T-cell (primary cell): ENCODE measurements at regions not wholly inside any gene's neighbourhood (a gene's known extent, or its start where the extent isn't known, plus 50 kb on each side); places are given as distances from the start of the nearest gene placed in this dataset.

Experiments
- ATAC-seq, 4 experiments: fragments of 200-7000 bp in 3 of 4; fragments of 150-1000 bp in 1 of 4; cut with Tn5 transposase; replicated peaks in 1 of 4; 1 replicate in 3 of 4; 2 replicates in 1 of 4; pipeline ENCODE4 v1.10.0; 2021; ENCODE audit warnings: moderate library complexity in 3 of 4, mild to moderate bottlenecking in 2 of 4, moderate number of reproducible peaks in 1 of 4
- CTCF ChIA-PET, 2 donors: fragments of 300-600 bp; sonication (Branson Sonifier 250); formaldehyde crosslinking; loops; one replicate each; lab custom pipeline; 2022; ENCODE audit warnings: antibody characterized with exemption in 2 of 2; lab: Charles Lee
- POLR2A ChIA-PET, 2 donors: fragments of 300-600 bp; sonication (Branson Sonifier 250); formaldehyde crosslinking; loops; one replicate each; lab custom pipeline; 2022; ENCODE audit warnings: antibody characterized with exemption in 2 of 2; lab: Charles Lee
- DNase-seq, 35 experiments: peaks; one replicate each; pipeline versions ENCODE4 v3.0.0 to v3.0.0-alpha.2; 2013 to 2023
- H3K27ac ChIP-seq: one replicate; pipeline ENCODE4 v1.5.1; 2013; ENCODE audit warnings: low read length
- H3K27me3 ChIP-seq, 2 experiments: replicated peaks in 1 of 2; 1 replicate in 1 of 2; 2 replicates in 1 of 2; pipeline versions ENCODE4 v1.6.1 to v1.7.0; 2013; ENCODE audit warnings: low read length in 1 of 2, mixed read lengths in 1 of 2; ENCODE audit not compliant: control insufficient read depth in 2 of 2, insufficient read depth in 2 of 2; ENCODE audit errors: extremely low read depth in 1 of 2
- H3K36me3 ChIP-seq, 2 donors: 1 replicate in 1 of 2; 2 replicates in 1 of 2; pipeline versions ENCODE4 v1.6.1 to v1.7.0; 2013; ENCODE audit warnings: low read length in 1 of 2; ENCODE audit not compliant: control insufficient read depth in 2 of 2, insufficient read depth in 1 of 2; ENCODE audit errors: extremely low read depth in 1 of 2
- H3K4me1 ChIP-seq, 2 experiments: 1 replicate in 1 of 2; 2 replicates in 1 of 2; pipeline versions ENCODE4 v1.6.1 to v1.7.0; 2013; ENCODE audit warnings: low read length in 2 of 2, mixed read lengths in 1 of 2; ENCODE audit not compliant: insufficient read depth in 2 of 2, control insufficient read depth in 1 of 2; ENCODE audit errors: extremely low read depth in 1 of 2
- H3K4me3 ChIP-seq, 2 donors: 1 replicate in 1 of 2; 2 replicates in 1 of 2; pipeline versions ENCODE4 v1.5.1 to v1.7.0; 2013; ENCODE audit warnings: mild to moderate bottlenecking in 2 of 2, low read length in 1 of 2, moderate library complexity in 1 of 2; ENCODE audit not compliant: control insufficient read depth in 1 of 2; ENCODE audit errors: extremely low read depth in 1 of 2
- H3K9me3 ChIP-seq: 2 replicates; pipeline ENCODE4 v1.7.0; 2013
- H3K27ac Mint-ChIP-seq, 2 donors: one replicate each; pipeline ENCODE4 v1.8.0; 2020 to 2021; ENCODE audit warnings: mild to moderate bottlenecking in 2 of 2, mixed read lengths in 2 of 2
- H3K27me3 Mint-ChIP-seq, 2 donors: one replicate each; pipeline ENCODE4 v1.8.0; 2021 to 2022; ENCODE audit warnings: mixed read lengths in 2 of 2
- H3K36me3 Mint-ChIP-seq: one replicate; pipeline ENCODE4 v1.8.0; 2021; ENCODE audit warnings: mixed read lengths
- H3K4me1 Mint-ChIP-seq, 3 donors: one replicate each; pipeline ENCODE4 v1.8.0; 2020 to 2022; ENCODE audit warnings: mixed read lengths in 3 of 3, mild to moderate bottlenecking in 1 of 3
- H3K4me3 Mint-ChIP-seq, 3 donors: one replicate each; pipeline ENCODE4 v1.8.0; 2020 to 2022; ENCODE audit warnings: mild to moderate bottlenecking in 3 of 3, mixed read lengths in 3 of 3, moderate library complexity in 3 of 3
- H3K9me3 Mint-ChIP-seq, 3 donors: one replicate each; pipeline ENCODE4 v1.8.0; 2020 to 2022; ENCODE audit warnings: mixed read lengths in 3 of 3
- WGBS: methylation state at CpG from one replicate; pipeline ENCODE4 v1.1.5; 2013; ENCODE audit warnings: missing lambda C conversion rate; ENCODE audit not compliant: insufficient coverage; 5-methylcytosine and 5-hydroxymethylcytosine counted together

GRCh38 chr1:177741476-177741875 is 228.4 kb downstream of the SEC16B start:
- H3K9me3 ChIP-seq = no peaks in the 10 kb centered on the region
- Mint-ChIP-seq H3K27ac (no peak overlapping the region), H3K4me3 (no peak overlapping the region), H3K27me3 (no peaks in the 10 kb centered on the region), H3K9me3 (peaks cover 7 to 12% (median 9%) of the 10 kb centered on the region in 3 donors), H3K4me1 (no peaks in the 10 kb centered on the region), H3K36me3 (no peaks in the 10 kb centered on the region)
- no CpG with 5 or more reads among the region's 1 CpG for WGBS
- ATAC-seq (no peak), DNase-seq (no peak)
- no peaks in the 10 kb centered on the region for H3K36me3 ChIP-seq
- no peaks in the 10 kb centered on the region for H3K4me1 ChIP-seq
- POLR2A ChIA-PET = no interaction called here
- H3K27me3 ChIP-seq = no peaks in the 10 kb centered on the region
- CTCF ChIA-PET = no interaction called here
- no peak overlapping the region for H3K27ac ChIP-seq
- H3K4me3 ChIP-seq = no peak overlapping the region

GRCh38 chr1:177739780-177740179 is 230.1 kb downstream of the SEC16B start:
- POLR2A ChIA-PET = no interaction called here
- no peak for ATAC-seq

GRCh38 chr1:177737456-177737855 is 232.4 kb downstream of the SEC16B start:
- ATAC-seq (no peak), DNase-seq (no peak)
- no peak overlapping the region for H3K4me3 Mint-ChIP-seq
- H3K27ac Mint-ChIP-seq = no peak overlapping the region
- H3K9me3 ChIP-seq = no peaks in the 10 kb centered on the region
- H3K27me3 ChIP-seq = no peaks in the 10 kb centered on the region
- ChIA-PET POLR2A (interaction anchor here in 1 of 2 donors (0.6 kb wide), 1 partner anchor 10 kb away, joined by 3 read pairs; no protein-coding TSS in a partner anchor), CTCF (interaction anchor here in 1 of 2 donors (0.6 kb wide), 1 partner anchor 234 kb away, joined by 9 read pairs; no protein-coding TSS in a partner anchor)
- H3K36me3 ChIP-seq = no peaks in the 10 kb centered on the region
- H3K4me1 ChIP-seq = no peaks in the 10 kb centered on the region
- no peaks in the 10 kb centered on the region for H3K27me3 Mint-ChIP-seq
- no peak overlapping the region for H3K27ac ChIP-seq
- H3K4me1 Mint-ChIP-seq = no peaks in the 10 kb centered on the region
- no peak overlapping the region for H3K4me3 ChIP-seq
- peaks cover 6 to 11% (median 11%) of the 10 kb centered on the region in 3 donors for H3K9me3 Mint-ChIP-seq
- 60% methylated on average over 1 of the region's 2 CpGs for WGBS
- no peaks in the 10 kb centered on the region for H3K36me3 Mint-ChIP-seq

More at GRCh38 chr1:177739780-177740179, 230.1 kb downstream of the SEC16B start:
- no peaks in the 10 kb centered on the region for H3K4me1 Mint-ChIP-seq
- Histone ChIP-seq H3K4me3 (no peak overlapping the region), H3K27ac (no peak overlapping the region), H3K36me3 (no peaks in the 10 kb centered on the region), H3K4me1 (no peaks in the 10 kb centered on the region), H3K9me3 (no peaks in the 10 kb centered on the region), H3K27me3 (no peaks in the 10 kb centered on the region)
- no peak overlapping the region for H3K4me3 Mint-ChIP-seq
- CTCF ChIA-PET = no interaction called here
- WGBS = 68% methylated on average over 2 of the region's 2 CpGs
- no peaks in the 10 kb centered on the region for H3K36me3 Mint-ChIP-seq
- H3K9me3 Mint-ChIP-seq = peaks cover 0 to 6% (median 4%) of the 10 kb centered on the region in 3 donors
- H3K27ac Mint-ChIP-seq = no peak overlapping the region
- no peaks in the 10 kb centered on the region for H3K27me3 Mint-ChIP-seq
- DNase-seq = no peak

- Histone ChIP-seq H3K9me3 (no peaks in the 10 kb centered on the region), H3K4me3 (no peak overlapping the region), H3K4me1 (no peaks in the 10 kb centered on the region), H3K27me3 (no peaks in the 10 kb centered on the region), H3K27ac (no peak overlapping the region), H3K36me3 (no peaks in the 10 kb centered on the region)
- ChIA-PET CTCF (no interaction called here), POLR2A (no interaction called here)
- Mint-ChIP-seq H3K4me3 (no peak overlapping the region), H3K27ac (no peak overlapping the region), H3K9me3 (peaks cover 7 to 10% (median 9%) of the 10 kb centered on the region in 3 donors), H3K27me3 (no peaks in the 10 kb centered on the region), H3K36me3 (no peaks in the 10 kb centered on the region), H3K4me1 (no peaks in the 10 kb centered on the region)
- no peak for ATAC-seq
- no peak for DNase-seq
- 20% methylated on average over 1 of the region's 7 CpGs for WGBS
These were observed 237.7 kb downstream of the SEC16B start for GRCh38 chr1:177732178-177732577.

GRCh38 chr1:177729646-177730045 is 240.2 kb downstream of the SEC16B start:
- no peaks in the 10 kb centered on the region for H3K36me3 ChIP-seq
- Mint-ChIP-seq H3K4me1 (no peaks in the 10 kb centered on the region), H3K27ac (no peak overlapping the region), H3K9me3 (peaks cover 16 to 24% (median 20%) of the 10 kb centered on the region in 3 donors), H3K27me3 (no peaks in the 10 kb centered on the region), H3K4me3 (no peak overlapping the region), H3K36me3 (no peaks in the 10 kb centered on the region)
- no peak overlapping the region for H3K4me3 ChIP-seq
- no CpG with 5 or more reads among the region's 1 CpG for WGBS
- H3K27me3 ChIP-seq = no peaks in the 10 kb centered on the region
- no peak for ATAC-seq
- POLR2A ChIA-PET = no interaction called here
- no peak overlapping the region for H3K27ac ChIP-seq
- no peak for DNase-seq
- H3K4me1 ChIP-seq = no peaks in the 10 kb centered on the region
- H3K9me3 ChIP-seq = no peaks in the 10 kb centered on the region
- CTCF ChIA-PET = no interaction called here

GRCh38 chr1:177723533-177723932 is 246.3 kb downstream of the SEC16B start:
- no peaks in the 10 kb centered on the region for H3K36me3 ChIP-seq
- H3K36me3 Mint-ChIP-seq = no peaks in the 10 kb centered on the region
- no peak overlapping the region for H3K4me3 Mint-ChIP-seq
- ATAC-seq (no peak), DNase-seq (no peak)
- POLR2A ChIA-PET = interaction anchor here in 1 of 2 donors (0.7 kb wide), 1 partner anchor 193 kb away, joined by 3 read pairs; no protein-coding TSS in a partner anchor
- no peaks in the 10 kb centered on the region for H3K9me3 ChIP-seq
- no peaks in the 10 kb centered on the region for H3K4me1 Mint-ChIP-seq
- H3K27ac ChIP-seq = no peak overlapping the region
- H3K9me3 Mint-ChIP-seq = peaks cover 31 to 49% (median 40%) of the 10 kb centered on the region in 3 donors
- no peaks in the 10 kb centered on the region for H3K27me3 ChIP-seq
- CTCF ChIA-PET = no interaction called here
- no peak overlapping the region for H3K4me3 ChIP-seq
- H3K4me1 ChIP-seq = no peaks in the 10 kb centered on the region
- H3K27ac Mint-ChIP-seq = no peak overlapping the region
- no peaks in the 10 kb centered on the region for H3K27me3 Mint-ChIP-seq
